Stimulated activated naive B cell treated with anti-CD40 and anti-IgM and Interleukin-4, amounts not matched to agents 10 μg/mL and 1 μg/mL and 100 μg/mL, for 72 hours (primary cell): ENCODE measurements at regions not wholly inside any gene's neighbourhood (a gene's known extent, or its start where the extent isn't known, plus 50 kb on each side); places are given as distances from the start of the nearest gene placed in this dataset.
"Not testable (repeated sequence)": the region's sequence is repeated elsewhere in the genome, so short reads cannot be mapped to it uniquely, and the experiment has no call there.

ENCODE experiments used
- ATAC-seq, 2 donors: fragments of 150-1000 bp; cut with Tn5 transposase; replicated peaks; 2 replicates each; pipeline ENCODE4 v1.10.0; 2021; ENCODE audit warnings: moderate library complexity in 1 of 2
- DNase-seq: peaks from one replicate; pipeline ENCODE4 v3.0.0; 2021
- H3K27ac Mint-ChIP-seq: one replicate; pipeline ENCODE4 v1.8.0; 2022; ENCODE audit warnings: mild to moderate bottlenecking, mixed read lengths
- H3K27me3 Mint-ChIP-seq, 2 donors: one replicate each; pipeline ENCODE4 v1.8.0; 2022; ENCODE audit warnings: mixed read lengths in 2 of 2
- H3K36me3 Mint-ChIP-seq, 2 donors: one replicate each; pipeline ENCODE4 v1.8.0; 2022; ENCODE audit warnings: mixed read lengths in 2 of 2, mild to moderate bottlenecking in 1 of 2
- H3K4me1 Mint-ChIP-seq, 2 donors: one replicate each; pipeline ENCODE4 v1.8.0; 2022; ENCODE audit warnings: mixed read lengths in 2 of 2, mild to moderate bottlenecking in 1 of 2
- H3K4me3 Mint-ChIP-seq, 2 donors: one replicate each; pipeline ENCODE4 v1.8.0; 2022; ENCODE audit warnings: mild to moderate bottlenecking in 2 of 2, mixed read lengths in 2 of 2, moderate library complexity in 1 of 2
- H3K9me3 Mint-ChIP-seq, 2 donors: one replicate each; pipeline ENCODE4 v1.8.0; 2022; ENCODE audit warnings: mixed read lengths in 2 of 2, mild to moderate bottlenecking in 1 of 2

- H3K27ac Mint-ChIP-seq = no peak overlapping the region
- H3K4me1 Mint-ChIP-seq = no peaks in the 10 kb centered on the region
- no peaks in the 10 kb centered on the region for H3K36me3 Mint-ChIP-seq
- no peak overlapping the region for H3K4me3 Mint-ChIP-seq
- no peak for DNase-seq
- ATAC-seq = no peak
- no peaks in the 10 kb centered on the region for H3K27me3 Mint-ChIP-seq
- H3K9me3 Mint-ChIP-seq = no peaks in the 10 kb centered on the region
Measured at GRCh38 chr1:239956263-239956662, 135.4 kb upstream of the FMN2 start.

- no peak overlapping the region for H3K27ac Mint-ChIP-seq
- no peaks in the 10 kb centered on the region for H3K9me3 Mint-ChIP-seq
- H3K27me3 Mint-ChIP-seq = peaks cover 0 to 1% of the 10 kb centered on the region in 2 donors
- no peak overlapping the region for H3K4me3 Mint-ChIP-seq
- H3K4me1 Mint-ChIP-seq = no peaks in the 10 kb centered on the region
- DNase-seq (no peak), ATAC-seq (no peak)
- H3K36me3 Mint-ChIP-seq = no peaks in the 10 kb centered on the region
Measured at GRCh38 chr1:239958063-239958462, 133.6 kb upstream of the FMN2 start.

- Mint-ChIP-seq H3K4me3 (no peak overlapping the region), H3K4me1 (no peaks in the 10 kb centered on the region), H3K27me3 (peaks cover 0 to 13% of the 10 kb centered on the region in 2 donors), H3K27ac (no peak overlapping the region), H3K9me3 (no peaks in the 10 kb centered on the region), H3K36me3 (no peaks in the 10 kb centered on the region)
- ATAC-seq = no peak
- DNase-seq = no peak
Measured at GRCh38 chr1:239960366-239960765, 131.3 kb upstream of the FMN2 start.

- Mint-ChIP-seq H3K27me3 (peaks cover 0 to 14% of the 10 kb centered on the region in 2 donors), H3K27ac (no peak overlapping the region), H3K4me3 (no peak overlapping the region), H3K9me3 (no peaks in the 10 kb centered on the region), H3K4me1 (no peaks in the 10 kb centered on the region), H3K36me3 (no peaks in the 10 kb centered on the region)
- ATAC-seq = no peak
- DNase-seq = no peak
Measured at GRCh38 chr1:239963856-239964255, 127.8 kb upstream of the FMN2 start.

- peaks cover 12 to 21% of the 10 kb centered on the region in 2 donors for H3K9me3 Mint-ChIP-seq
- H3K27ac Mint-ChIP-seq = no peak overlapping the region
- H3K4me1 Mint-ChIP-seq = no peaks in the 10 kb centered on the region
- peaks cover 3 to 4% of the 10 kb centered on the region in 2 donors for H3K36me3 Mint-ChIP-seq
- H3K4me3 Mint-ChIP-seq = no peak overlapping the region
- DNase-seq (no peak), ATAC-seq (peak; percentile 53 to 61)
- peaks cover 0 to 4% of the 10 kb centered on the region in 2 donors for H3K27me3 Mint-ChIP-seq
Measured at GRCh38 chr1:239976130-239976968, 115.3 kb upstream of the FMN2 start.

GRCh38 chr1:239977416-239977815, 114.3 kb upstream of the FMN2 start:
- Mint-ChIP-seq H3K4me3 (no peak overlapping the region), H3K9me3 (peaks cover 15 to 21% of the 10 kb centered on the region in 2 donors), H3K4me1 (no peaks in the 10 kb centered on the region), H3K27ac (no peak overlapping the region), H3K27me3 (peaks cover 0 to 4% of the 10 kb centered on the region in 2 donors), H3K36me3 (peaks cover 3 to 4% of the 10 kb centered on the region in 2 donors)
- DNase-seq = no peak
- ATAC-seq = no peak

GRCh38 chr1:239979456-239979855, 112.2 kb upstream of the FMN2 start:
- Mint-ChIP-seq H3K9me3 (peaks cover 21 to 24% of the 10 kb centered on the region in 2 donors), H3K27ac (no peak overlapping the region), H3K4me3 (no peak overlapping the region), H3K27me3 (peaks cover 0 to 4% of the 10 kb centered on the region in 2 donors), H3K4me1 (no peaks in the 10 kb centered on the region), H3K36me3 (peaks cover 3 to 4% of the 10 kb centered on the region in 2 donors)
- ATAC-seq = no peak
- no peak for DNase-seq

- peaks cover 29 to 32% of the 10 kb centered on the region in 2 donors for H3K9me3 Mint-ChIP-seq
Measured at GRCh38 chr1:239982762-239983161, 108.9 kb upstream of the FMN2 start.

GRCh38 chr1:239985044-239985443, 106.6 kb upstream of the FMN2 start:
- no peak overlapping the region for H3K27ac Mint-ChIP-seq
- H3K27me3 Mint-ChIP-seq = no peaks in the 10 kb centered on the region
- ATAC-seq (no peak), DNase-seq (no peak)
- H3K4me3 Mint-ChIP-seq = no peak overlapping the region
- H3K36me3 Mint-ChIP-seq = peaks cover 0 to 3% of the 10 kb centered on the region in 2 donors
- H3K9me3 Mint-ChIP-seq = peaks cover 20% of the 10 kb centered on the region in 2 donors
- no peaks in the 10 kb centered on the region for H3K4me1 Mint-ChIP-seq

More at GRCh38 chr1:239982762-239983161, 108.9 kb upstream of the FMN2 start:
- no peak overlapping the region for H3K27ac Mint-ChIP-seq
- ATAC-seq (no peak), DNase-seq (no peak)
- H3K27me3 Mint-ChIP-seq = no peaks in the 10 kb centered on the region
- no peaks in the 10 kb centered on the region for H3K4me1 Mint-ChIP-seq
- peaks cover 4 to 6% of the 10 kb centered on the region in 2 donors for H3K36me3 Mint-ChIP-seq
- H3K4me3 Mint-ChIP-seq = no peak overlapping the region

GRCh38 chr1:239987103-239987745, 104.5 kb upstream of the FMN2 start:
- Mint-ChIP-seq H3K4me3 (no peak overlapping the region), H3K9me3 (peaks cover 11 to 14% of the 10 kb centered on the region in 2 donors), H3K27ac (no peak overlapping the region), H3K27me3 (peaks cover 0 to under 1% of the 10 kb centered on the region in 2 donors), H3K4me1 (no peaks in the 10 kb centered on the region), H3K36me3 (peaks cover 0 to 3% of the 10 kb centered on the region in 2 donors)
- DNase-seq = no peak
- no peak for ATAC-seq

- Mint-ChIP-seq H3K9me3 (peaks cover 6 to 8% of the 10 kb centered on the region in 2 donors), H3K36me3 (peaks cover 0 to 3% of the 10 kb centered on the region in 2 donors), H3K4me3 (no peak overlapping the region), H3K4me1 (no peaks in the 10 kb centered on the region), H3K27me3 (peaks cover 0 to 9% of the 10 kb centered on the region in 2 donors), H3K27ac (no peak overlapping the region)
- DNase-seq (no peak), ATAC-seq (no peak)
Measured at GRCh38 chr1:239989990-239990389, 101.7 kb upstream of the FMN2 start.

GRCh38 chr1:239992566-239992965, 99.1 kb upstream of the FMN2 start:
- not testable (repeated sequence) for H3K27ac Mint-ChIP-seq, ATAC-seq, DNase-seq, H3K36me3 Mint-ChIP-seq, H3K4me3 Mint-ChIP-seq, H3K9me3 Mint-ChIP-seq, H3K4me1 Mint-ChIP-seq
- peaks cover 21 to 32% of the 10 kb centered on the region in 2 donors for H3K27me3 Mint-ChIP-seq

- H3K9me3 Mint-ChIP-seq = no peaks in the 10 kb centered on the region
Measured at GRCh38 chr1:239993366-239993765, 98.3 kb upstream of the FMN2 start.

GRCh38 chr1:239995281-239995680, 96.4 kb upstream of the FMN2 start:
- Mint-ChIP-seq H3K9me3 (no peaks in the 10 kb centered on the region), H3K36me3 (no peaks in the 10 kb centered on the region), H3K4me1 (no peaks in the 10 kb centered on the region), H3K27me3 (peaks cover 25 to 41% of the 10 kb centered on the region in 2 donors), H3K4me3 (no peak overlapping the region), H3K27ac (no peak overlapping the region)
- ATAC-seq (no peak), DNase-seq (no peak)

More at GRCh38 chr1:239993366-239993765, 98.3 kb upstream of the FMN2 start:
- no peak for ATAC-seq
- DNase-seq = no peak
- Mint-ChIP-seq H3K27me3 (peaks cover 24 to 32% of the 10 kb centered on the region in 2 donors), H3K4me1 (no peaks in the 10 kb centered on the region), H3K36me3 (no peaks in the 10 kb centered on the region), H3K27ac (no peak overlapping the region), H3K4me3 (no peak overlapping the region)

- DNase-seq (no peak), ATAC-seq (no peak)
- no peaks in the 10 kb centered on the region for H3K36me3 Mint-ChIP-seq
- H3K9me3 Mint-ChIP-seq = no peaks in the 10 kb centered on the region
- no peak overlapping the region for H3K27ac Mint-ChIP-seq
- no peak overlapping the region for H3K4me3 Mint-ChIP-seq
- no peaks in the 10 kb centered on the region for H3K4me1 Mint-ChIP-seq
- H3K27me3 Mint-ChIP-seq = peaks cover 29 to 41% of the 10 kb centered on the region in 2 donors
Measured at GRCh38 chr1:239997160-239997514, 94.5 kb upstream of the FMN2 start.
